HG02970 (cell line): ENCODE measurements at regions not wholly inside any gene's neighbourhood (a gene's known extent, or its start where the extent isn't known, plus 50 kb on each side); places are given as distances from the start of the nearest gene placed in this dataset.
"Not testable (repeated sequence)": the region's sequence is repeated elsewhere in the genome, so short reads cannot be mapped to it uniquely, and the experiment has no call there.

Source experiments
- ATAC-seq: cut with Tn5 transposase; IDR thresholded peaks from one replicate; pipeline ENCODE4 v1.9.1; 2021; ENCODE audit warnings: mild to moderate bottlenecking, moderate library complexity, moderate number of reproducible peaks; ENCODE audit not compliant: unreplicated experiment, low FRiP score

GRCh38 chr7:46774515-46774914, 807.4 kb downstream of the TNS3 start:
- ATAC-seq, result no peak

GRCh38 chr7:46772776-46773175, 809.1 kb downstream of the TNS3 start:
- ATAC-seq, result no peak

- no peak for ATAC-seq
Measured at GRCh38 chr7:46767071-46767470, 814.8 kb downstream of the TNS3 start.

- ATAC-seq, result no peak
Measured at GRCh38 chr7:46764100-46764936, 817.6 kb downstream of the TNS3 start.

- ATAC-seq, result no peak
Measured at GRCh38 chr7:46763344-46763743, 818.6 kb downstream of the TNS3 start.

- ATAC-seq, result no peak
Measured at GRCh38 chr7:46759711-46760480, 822.0 kb downstream of the TNS3 start.

GRCh38 chr7:46756996-46757395, 824.9 kb downstream of the TNS3 start:
- no peak for ATAC-seq

- ATAC-seq, result no peak
Measured at GRCh38 chr7:46756256-46756655, 825.7 kb downstream of the TNS3 start.

- ATAC-seq, result no peak
Measured at GRCh38 chr7:46755120-46756034, 826.5 kb downstream of the TNS3 start.

- no peak for ATAC-seq
Measured at GRCh38 chr7:46754140-46754720, 827.7 kb downstream of the TNS3 start.

- ATAC-seq, result no peak
Measured at GRCh38 chr7:46753662-46754061, 828.2 kb downstream of the TNS3 start.

- ATAC-seq, result no peak
Measured at GRCh38 chr7:46752881-46753366, 829.0 kb downstream of the TNS3 start.

GRCh38 chr7:46751927-46752723, 829.8 kb downstream of the TNS3 start:
- not testable (repeated sequence) for ATAC-seq

GRCh38 chr7:46751471-46751870, 830.4 kb upstream of the IGFBP3 start:
- no peak for ATAC-seq

- no peak for ATAC-seq
Measured at GRCh38 chr7:46750321-46750865, 829.3 kb upstream of the IGFBP3 start.

- ATAC-seq, result no peak
Measured at GRCh38 chr7:46747869-46748576, 827.0 kb upstream of the IGFBP3 start.

- no peak for ATAC-seq
Measured at GRCh38 chr7:46746695-46747687, 825.9 kb upstream of the IGFBP3 start.
